KMS-11 (cell line): ENCODE measurements at regions not wholly inside any gene's neighbourhood (a gene's known extent, or its start where the extent isn't known, plus 50 kb on each side); places are given as distances from the start of the nearest gene placed in this dataset.
"Not testable (repeated sequence)": the region's sequence is repeated elsewhere in the genome, so short reads cannot be mapped to it uniquely, and the experiment has no call there.

Experiments
- H2AFZ ChIP-seq: fragments of 200-600 bp; sonication (generic); 2 replicates; pipeline ENCODE4 v1.6.1; 2016; ENCODE audit warnings: antibody characterized with exemption, mixed run types, low read depth
- H3K27ac ChIP-seq: fragments of 200-600 bp; sonication (generic); 2 replicates; pipeline ENCODE4 v1.6.1; 2016; ENCODE audit warnings: mild to moderate bottlenecking, mixed run types
- H3K27me3 ChIP-seq: fragments of 200-600 bp; sonication (generic); 2 replicates; pipeline ENCODE4 v1.6.1; 2017; ENCODE audit warnings: mild to moderate bottlenecking, low read depth, mixed run types, moderate library complexity; ENCODE audit not compliant: insufficient read depth
- H3K36me3 ChIP-seq: fragments of 200-600 bp; sonication (generic); 2 replicates; pipeline ENCODE4 v1.6.1; 2017; ENCODE audit warnings: mild to moderate bottlenecking, mixed run types; ENCODE audit not compliant: insufficient read depth
- H3K4me1 ChIP-seq: fragments of 200-600 bp; sonication (generic); 2 replicates; pipeline ENCODE4 v1.6.1; 2016; ENCODE audit warnings: mild to moderate bottlenecking, low read depth, mixed run types; ENCODE audit not compliant: poor library complexity, severe bottlenecking
- H3K4me2 ChIP-seq: fragments of 200-600 bp; sonication (generic); 2 replicates; pipeline ENCODE4 v1.7.0; 2016; ENCODE audit warnings: mild to moderate bottlenecking, mixed run types
- H3K4me3 ChIP-seq: fragments of 200-600 bp; sonication (generic); IDR thresholded peaks from 2 replicates; pipeline ENCODE4 v1.6.1; 2017; ENCODE audit warnings: low read depth, low read length, mixed read lengths; ENCODE audit not compliant: insufficient read depth
- H3K79me2 ChIP-seq: fragments of 200-600 bp; sonication (generic); 2 replicates; pipeline ENCODE4 v1.6.1; 2016; ENCODE audit warnings: low read depth, mixed run types; ENCODE audit not compliant: insufficient read depth
- H3K9ac ChIP-seq: fragments of 200-600 bp; sonication (generic); 2 replicates; pipeline ENCODE4 v1.6.1; 2016; ENCODE audit warnings: mild to moderate bottlenecking, mixed run types
- H4K20me1 ChIP-seq: fragments of 200-600 bp; sonication (generic); 2 replicates; pipeline ENCODE4 v1.6.1; 2016; ENCODE audit warnings: mild to moderate bottlenecking, mixed run types; ENCODE audit not compliant: insufficient read depth
- CTCF ChIP-seq: fragments of 200-600 bp; sonication (generic); conservative IDR thresholded peaks from 2 replicates; pipeline ENCODE4 v1.6.1; 2017; ENCODE audit warnings: low read depth, mild to moderate bottlenecking, antibody characterized with exemption, low read length, moderate library complexity, mixed read lengths

- H3K27ac ChIP-seq: no peak overlapping the region
- H3K4me1 ChIP-seq: no peaks in the 10 kb centered on the region
- H3K4me3 ChIP-seq: no peak overlapping the region
- no peaks in the 10 kb centered on the region for H3K79me2 ChIP-seq
- TF ChIP-seq CTCF: no peak
- H3K36me3 ChIP-seq: no peaks in the 10 kb centered on the region
- H3K27me3 ChIP-seq: no peaks in the 10 kb centered on the region
- no peak overlapping the region for H2AFZ ChIP-seq
- no peak overlapping the region for H3K9ac ChIP-seq
- H4K20me1 ChIP-seq: no peaks in the 10 kb centered on the region
- no peak overlapping the region for H3K4me2 ChIP-seq
Observed at GRCh38 chr6:112967974-112968373, 620.8 kb downstream of the RFPL4B start.

GRCh38 chr6:112971651-112972050, 624.5 kb downstream of the RFPL4B start:
- no peak for TF ChIP-seq CTCF
- no peaks in the 10 kb centered on the region for H3K4me1 ChIP-seq
- no peak overlapping the region for H2AFZ ChIP-seq
- no peak overlapping the region for H3K4me2 ChIP-seq
- no peaks in the 10 kb centered on the region for H3K79me2 ChIP-seq
- H3K4me3 ChIP-seq: no peak overlapping the region
- H3K36me3 ChIP-seq: no peaks in the 10 kb centered on the region
- H4K20me1 ChIP-seq: no peaks in the 10 kb centered on the region
- no peak overlapping the region for H3K27ac ChIP-seq
- no peak overlapping the region for H3K9ac ChIP-seq
- no peaks in the 10 kb centered on the region for H3K27me3 ChIP-seq

GRCh38 chr6:112974931-112975330, 627.8 kb downstream of the RFPL4B start:
- not testable (repeated sequence) for H3K36me3 ChIP-seq, H3K4me1 ChIP-seq

GRCh38 chr6:112976579-112976978, 629.4 kb downstream of the RFPL4B start:
- not testable (repeated sequence) for H3K36me3 ChIP-seq, H3K4me2 ChIP-seq, H4K20me1 ChIP-seq, H3K9ac ChIP-seq, H3K27ac ChIP-seq, H3K79me2 ChIP-seq, H3K4me1 ChIP-seq, H3K4me3 ChIP-seq, H2AFZ ChIP-seq, H3K27me3 ChIP-seq

More at GRCh38 chr6:112974931-112975330, 627.8 kb downstream of the RFPL4B start:
- not testable (repeated sequence) for H3K79me2 ChIP-seq, H3K9ac ChIP-seq, H3K4me2 ChIP-seq, H4K20me1 ChIP-seq, H3K27me3 ChIP-seq, H3K4me3 ChIP-seq, H2AFZ ChIP-seq, H3K27ac ChIP-seq

- no peaks in the 10 kb centered on the region for H3K4me1 ChIP-seq
- no peaks in the 10 kb centered on the region for H4K20me1 ChIP-seq
- H3K9ac ChIP-seq: no peak overlapping the region
- no peak overlapping the region for H3K4me2 ChIP-seq
- H3K27ac ChIP-seq: no peak overlapping the region
- H2AFZ ChIP-seq: no peak overlapping the region
- no peaks in the 10 kb centered on the region for H3K27me3 ChIP-seq
- no peak for TF ChIP-seq CTCF
- H3K79me2 ChIP-seq: no peaks in the 10 kb centered on the region
- H3K36me3 ChIP-seq: no peaks in the 10 kb centered on the region
- H3K4me3 ChIP-seq: no peak overlapping the region
Observed at GRCh38 chr6:112979830-112980229, 632.7 kb downstream of the RFPL4B start.
